Astrocyte (in vitro differentiated cells and primary cell): ENCODE measurements at regions not wholly inside any gene's neighbourhood (a gene's known extent, or its start where the extent isn't known, plus 50 kb on each side); places are given as distances from the start of the nearest gene placed in this dataset.

Experiments used
- DNase-seq: peaks from one replicate; pipeline ENCODE4 v3.0.0-alpha.2; 2010; ENCODE audit warnings: low read depth
- FAIRE-seq: peaks from 2 replicates; lab custom pipeline; 2011; peaks lifted over from hg19 to GRCh38; lab: Jason Lieb, UNC
- H2AFZ ChIP-seq: 2 replicates; pipeline ENCODE4 v1.6.0; 2012; ENCODE audit warnings: low read depth, low read length, inconsistent platforms
- H3K27ac ChIP-seq: 2 replicates; pipeline ENCODE4 v1.5.1; 2011; ENCODE audit warnings: low read depth, low read length, inconsistent platforms
- H3K27me3 ChIP-seq: 2 replicates; pipeline ENCODE4 v1.6.0; 2011; ENCODE audit warnings: low read length, inconsistent platforms; ENCODE audit not compliant: insufficient read depth
- H3K36me3 ChIP-seq: 2 replicates; pipeline ENCODE4 v1.5.1; 2011; ENCODE audit warnings: low read length, inconsistent platforms; ENCODE audit not compliant: insufficient read depth
- H3K4me1 ChIP-seq: 2 replicates; pipeline ENCODE4 v1.5.1; 2011; ENCODE audit warnings: low read length, inconsistent platforms; ENCODE audit not compliant: insufficient read depth
- H3K4me2 ChIP-seq: 2 replicates; pipeline ENCODE4 v1.6.0; 2012; ENCODE audit warnings: low read length, inconsistent platforms
- H3K4me3 ChIP-seq: 2 replicates; pipeline ENCODE4 v1.5.1; 2011; ENCODE audit warnings: low read depth, mild to moderate bottlenecking, low read length, inconsistent platforms; ENCODE audit not compliant: insufficient read depth
- H3K79me2 ChIP-seq: 2 replicates; pipeline ENCODE4 v1.6.0; 2012; ENCODE audit warnings: mild to moderate bottlenecking, low read length, inconsistent platforms; ENCODE audit not compliant: insufficient read depth
- H3K9ac ChIP-seq: 2 replicates; pipeline ENCODE4 v1.6.0; 2012; ENCODE audit warnings: mild to moderate bottlenecking, low read length, inconsistent platforms
- H3K9me3 ChIP-seq: 2 replicates; pipeline ENCODE4 v1.5.1; 2012; ENCODE audit warnings: low read depth, mild to moderate bottlenecking, low read length, inconsistent platforms; ENCODE audit not compliant: insufficient read depth
- H4K20me1 ChIP-seq: 2 replicates; pipeline ENCODE4 v1.6.0; 2012; ENCODE audit warnings: low read length, inconsistent platforms; ENCODE audit not compliant: insufficient read depth
- H3K27ac Mint-ChIP-seq: one replicate; pipeline ENCODE4 v1.8.0; 2021; ENCODE audit warnings: mild to moderate bottlenecking, mixed read lengths; ENCODE audit not compliant: unreplicated experiment
- H3K27me3 Mint-ChIP-seq: one replicate; pipeline ENCODE4 v1.8.0; 2021; ENCODE audit warnings: low read depth, mixed read lengths; ENCODE audit not compliant: unreplicated experiment
- H3K36me3 Mint-ChIP-seq: one replicate; pipeline ENCODE4 v1.8.0; 2021; ENCODE audit warnings: low read depth, mixed read lengths; ENCODE audit not compliant: unreplicated experiment
- H3K4me1 Mint-ChIP-seq: one replicate; pipeline ENCODE4 v1.8.0; 2021; ENCODE audit warnings: low read depth, mixed read lengths; ENCODE audit not compliant: unreplicated experiment
- H3K4me3 Mint-ChIP-seq: one replicate; pipeline ENCODE4 v1.8.0; 2021; ENCODE audit warnings: mild to moderate bottlenecking, moderate library complexity, mixed read lengths; ENCODE audit not compliant: unreplicated experiment
- H3K9me3 Mint-ChIP-seq: one replicate; pipeline ENCODE4 v1.8.0; 2021; ENCODE audit warnings: mild to moderate bottlenecking, mixed read lengths; ENCODE audit not compliant: unreplicated experiment
- CTCF ChIP-seq: IDR thresholded peaks from 2 replicates; pipeline ENCODE4 v1.5.1; 2011; ENCODE audit warnings: low read depth, mild to moderate bottlenecking, inconsistent platforms, low read length, moderate library complexity; ENCODE audit not compliant: insufficient read depth
- EZH2 ChIP-seq: IDR thresholded peaks from 2 replicates; pipeline ENCODE4 v1.6.1; 2012; ENCODE audit warnings: mild to moderate bottlenecking, low read length, inconsistent platforms; ENCODE audit not compliant: insufficient read depth

DNA sequence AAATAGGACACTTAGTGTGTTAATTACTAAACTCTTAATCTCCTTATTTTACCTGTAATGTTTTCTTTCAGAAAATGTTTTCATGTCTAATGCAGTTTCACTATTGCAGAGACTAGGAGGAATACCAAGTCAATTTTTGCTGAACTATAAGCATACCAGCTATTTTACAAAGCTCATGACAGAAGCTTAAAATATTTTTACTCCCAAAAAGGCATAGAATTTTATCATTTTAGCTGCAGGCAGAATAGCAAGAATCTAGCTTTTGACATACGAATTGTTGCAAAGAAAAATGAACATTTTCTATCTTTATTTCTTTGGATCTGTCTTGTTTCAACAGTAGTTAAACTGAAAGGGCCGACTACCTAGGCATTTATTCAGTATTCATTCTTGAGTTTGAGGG, 366.9 kb downstream of the FAT3 start:
- TF ChIP-seq CTCF (no peak), EZH2 (no peak)
- Mint-ChIP-seq H3K4me1 (peaks cover 27% of the 10 kb centered on the region), H3K27me3 (no peaks in the 10 kb centered on the region), H3K9me3 (no peaks in the 10 kb centered on the region), H3K4me3 (no peak overlapping the region), H3K36me3 (peaks cover 2% of the 10 kb centered on the region), H3K27ac (no peak overlapping the region)
- Histone ChIP-seq H3K27me3 (no peaks in the 10 kb centered on the region), H3K4me1 (no peaks in the 10 kb centered on the region), H4K20me1 (no peaks in the 10 kb centered on the region), H3K9me3 (no peaks in the 10 kb centered on the region), H3K4me2 (no peak overlapping the region), H3K27ac (no peak overlapping the region), H2AFZ (no peak overlapping the region), H3K79me2 (no peaks in the 10 kb centered on the region), H3K4me3 (no peak overlapping the region), H3K9ac (no peak overlapping the region), H3K36me3 (no peaks in the 10 kb centered on the region)
- no peak for FAIRE-seq
- DNase-seq = no peak

DNA sequence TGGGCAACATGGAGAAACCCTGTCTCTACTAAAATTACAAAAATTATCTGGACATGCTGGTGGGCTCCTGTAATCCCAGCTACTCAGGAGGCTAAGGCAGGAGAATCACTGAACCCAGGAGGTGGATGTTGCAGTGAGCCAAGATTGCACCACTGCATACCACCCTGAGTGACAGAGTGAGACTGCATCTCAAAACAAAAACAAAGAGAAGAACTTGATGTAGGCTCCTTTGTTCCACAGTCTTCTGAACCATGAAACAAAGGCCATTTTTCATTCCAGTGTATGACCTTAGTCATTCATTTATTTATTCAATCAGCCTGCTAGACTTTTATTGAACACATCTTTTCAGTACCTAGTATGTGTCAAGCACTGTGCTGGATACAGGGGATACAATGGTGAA, 369.6 kb downstream of the FAT3 start:
- DNase-seq = no peak
- Mint-ChIP-seq H3K27ac (no peak overlapping the region), H3K4me3 (no peak overlapping the region), H3K36me3 (peaks cover 2% of the 10 kb centered on the region), H3K4me1 (peaks cover 32% of the 10 kb centered on the region), H3K9me3 (peaks cover under 1% of the 10 kb centered on the region), H3K27me3 (no peaks in the 10 kb centered on the region)
- Histone ChIP-seq H3K4me1 (peaks cover 2% of the 10 kb centered on the region), H3K4me2 (no peak overlapping the region), H3K9ac (no peak overlapping the region), H3K79me2 (no peaks in the 10 kb centered on the region), H3K27ac (no peak overlapping the region), H3K4me3 (no peak overlapping the region), H3K36me3 (no peaks in the 10 kb centered on the region), H4K20me1 (no peaks in the 10 kb centered on the region), H3K27me3 (no peaks in the 10 kb centered on the region), H3K9me3 (no peaks in the 10 kb centered on the region), H2AFZ (no peak overlapping the region)
- FAIRE-seq = no peak
- TF ChIP-seq EZH2 (no peak), CTCF (no peak)

- Histone ChIP-seq H3K4me1 (peaks cover 2% of the 10 kb centered on the region), H2AFZ (no peak overlapping the region), H3K4me3 (no peak overlapping the region), H3K36me3 (no peaks in the 10 kb centered on the region), H3K79me2 (no peaks in the 10 kb centered on the region), H3K4me2 (no peak overlapping the region), H3K9ac (no peak overlapping the region), H3K27me3 (no peaks in the 10 kb centered on the region), H3K9me3 (no peaks in the 10 kb centered on the region), H4K20me1 (no peaks in the 10 kb centered on the region), H3K27ac (no peak overlapping the region)
- DNase-seq = no peak
- FAIRE-seq = no peak
- H3K27ac Mint-ChIP-seq = no peak overlapping the region
- peaks cover 27% of the 10 kb centered on the region for H3K4me1 Mint-ChIP-seq
- no peaks in the 10 kb centered on the region for H3K27me3 Mint-ChIP-seq
- no peak overlapping the region for H3K4me3 Mint-ChIP-seq
- H3K36me3 Mint-ChIP-seq = peaks cover 2% of the 10 kb centered on the region
- TF ChIP-seq CTCF = no peak
- TF ChIP-seq EZH2 = no peak
- peaks cover 3% of the 10 kb centered on the region for H3K9me3 Mint-ChIP-seq
Observed at GRCh38 chr11:92595052-92595451, 370.4 kb downstream of the FAT3 start.
